ENCODE measurements at regions not wholly inside any gene's neighbourhood (a gene's known extent, or its start where the extent isn't known, plus 50 kb on each side); places are given as distances from the start of the nearest gene placed in this dataset.
"Not testable (repeated sequence)": the region's sequence is repeated elsewhere in the genome, so short reads cannot be mapped to it uniquely, and the experiment has no call there.

- no peak for DNase-seq
Measured at GRCh38 chr6:163776196-163776905, 361.8 kb downstream of the QKI start.

- no peak for DNase-seq
Measured at GRCh38 chr6:163775313-163775712, 360.8 kb downstream of the QKI start.

- no peak for DNase-seq
Measured at GRCh38 chr6:163774485-163774884, 360.0 kb downstream of the QKI start.

- no peak for DNase-seq
Measured at GRCh38 chr6:163773646-163774045, 359.1 kb downstream of the QKI start.

- no peak for DNase-seq
Measured at GRCh38 chr6:163772701-163773100, 358.2 kb downstream of the QKI start.

- DNase-seq: no peak
Measured at GRCh38 chr6:163771180-163771579, 356.7 kb downstream of the QKI start.

- no peak for DNase-seq
Measured at GRCh38 chr6:163768905-163769304, 354.4 kb downstream of the QKI start.

GRCh38 chr6:163766936-163767335 is 352.4 kb downstream of the QKI start:
- DNase-seq: no peak

GRCh38 chr6:163765335-163765734 is 350.8 kb downstream of the QKI start:
- no peak for DNase-seq

- no peak for DNase-seq
Measured at GRCh38 chr6:163764565-163764964, 350.0 kb downstream of the QKI start.

GRCh38 chr6:163761481-163761880 is 347.0 kb downstream of the QKI start:
- no peak for DNase-seq

- DNase-seq: no peak
Measured at GRCh38 chr6:163760860-163761259, 346.3 kb downstream of the QKI start.

GRCh38 chr6:163759542-163759941 is 345.0 kb downstream of the QKI start:
- DNase-seq: no peak

GRCh38 chr6:163757520-163757919 is 343.0 kb downstream of the QKI start:
- no peak for DNase-seq

- DNase-seq: no peak
Measured at GRCh38 chr6:163756079-163756478, 341.6 kb downstream of the QKI start.

- no peak for DNase-seq
Measured at GRCh38 chr6:163754866-163755265, 340.3 kb downstream of the QKI start.

- DNase-seq: no peak
Measured at GRCh38 chr6:163753430-163753829, 338.9 kb downstream of the QKI start.

GRCh38 chr6:163752446-163752845 is 337.9 kb downstream of the QKI start:
- no peak for DNase-seq

- no peak for DNase-seq
Measured at GRCh38 chr6:163751032-163751525, 336.6 kb downstream of the QKI start.

GRCh38 chr6:163750431-163751031 is 336.0 kb downstream of the QKI start:
- no peak for DNase-seq

GRCh38 chr6:163748886-163749285 is 334.4 kb downstream of the QKI start:
- no peak for DNase-seq

GRCh38 chr6:163748036-163748435 is 333.5 kb downstream of the QKI start:
- no peak for DNase-seq

GRCh38 chr6:163747058-163747457 is 332.5 kb downstream of the QKI start:
- DNase-seq: not testable (repeated sequence)

- DNase-seq: no peak
Measured at GRCh38 chr6:163745536-163746400, 331.2 kb downstream of the QKI start.

Data from activated effector memory CD4-positive, alpha-beta T cell treated with Interleukin-2 at 50 U/mL for 16 hours (primary cell).